ENCODE measurements at regions not wholly inside any gene's neighbourhood (a gene's known extent, or its start where the extent isn't known, plus 50 kb on each side); places are given as distances from the start of the nearest gene placed in this dataset.
"Not testable (repeated sequence)": the region's sequence is repeated elsewhere in the genome, so short reads cannot be mapped to it uniquely, and the experiment has no call there.

DNA sequence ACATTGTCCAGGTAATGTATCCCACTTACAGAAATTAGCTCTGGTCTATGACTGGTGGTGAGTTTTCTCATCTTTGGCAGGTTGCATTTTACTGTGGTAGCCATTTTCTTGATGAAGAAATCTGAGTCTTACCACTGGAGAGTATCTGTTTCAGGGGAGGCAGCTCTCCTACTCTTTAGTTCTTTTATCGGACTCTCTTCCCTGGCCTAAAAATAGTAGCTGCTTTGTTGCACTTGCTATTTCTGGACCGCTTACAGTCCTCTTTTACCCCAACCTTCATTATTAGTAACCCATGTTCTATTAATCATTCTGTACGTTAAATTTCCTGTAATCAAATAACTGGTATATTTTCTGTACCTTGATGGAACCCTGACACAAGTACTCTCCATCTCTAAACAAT lies 720.8 kb downstream of the PLA2G4A start:
- DNase-seq: no peak

DNA sequence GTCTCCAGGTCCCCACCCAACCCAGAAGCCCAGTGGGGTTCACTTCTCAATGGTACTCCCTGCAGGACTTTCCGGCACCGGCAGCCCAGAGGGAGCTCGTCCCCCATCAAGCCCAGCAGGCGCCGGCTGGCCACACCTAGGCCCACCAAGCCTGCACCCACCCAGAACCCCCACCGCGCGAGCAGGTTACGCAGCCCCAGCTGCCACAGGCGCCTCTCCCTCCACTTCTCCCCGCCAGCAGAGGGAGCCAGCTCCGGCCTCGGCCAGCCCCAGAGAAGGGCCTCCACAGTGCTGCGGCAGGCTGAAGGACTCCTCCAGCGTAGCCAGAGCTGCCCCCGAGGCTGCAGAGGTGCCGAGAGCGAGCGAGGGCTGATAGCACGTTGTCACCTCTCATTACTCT lies 722.3 kb downstream of the PLA2G4A start:
- no peak for DNase-seq

DNA sequence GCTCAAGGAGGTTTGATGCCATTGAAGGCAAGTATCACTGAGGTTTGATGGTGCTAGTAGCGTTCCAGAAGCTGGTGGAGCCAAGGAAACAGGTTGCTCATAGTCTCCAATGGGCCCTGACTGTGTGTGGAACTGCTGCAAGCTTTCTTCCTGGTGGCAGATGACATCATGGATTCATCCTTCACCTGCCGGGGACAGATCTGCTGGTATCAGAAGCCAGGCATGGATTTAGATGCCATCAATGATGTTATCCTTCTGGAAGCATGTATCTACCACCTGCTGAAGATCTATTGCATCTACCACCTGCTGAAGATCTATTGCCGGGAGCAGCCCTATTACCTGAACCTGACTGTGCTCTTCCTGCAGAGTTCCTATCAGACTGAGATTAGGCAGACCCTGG lies 734.4 kb downstream of the PLA2G4A start:
- DNase-seq: no peak

DNA sequence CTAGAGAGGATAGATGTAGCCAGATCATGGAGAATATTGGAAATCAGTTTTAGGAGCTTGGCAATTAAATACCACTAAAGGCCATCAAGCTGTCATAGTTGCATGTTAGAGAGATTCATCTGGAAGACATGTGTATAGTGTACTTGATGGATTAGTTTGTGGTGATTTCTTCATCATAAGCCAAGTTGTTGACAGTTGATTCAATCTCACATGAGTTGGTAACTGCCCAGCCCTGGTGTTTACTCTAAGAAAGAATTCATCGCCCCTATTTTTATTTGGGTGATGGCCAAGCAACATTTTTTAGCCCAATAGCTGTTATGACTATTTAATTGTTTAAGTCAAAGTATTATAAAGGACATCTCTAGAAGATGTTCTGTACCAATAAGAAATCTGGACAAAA lies 737.6 kb downstream of the PLA2G4A start:
- DNase-seq: peak; percentile 17

DNA sequence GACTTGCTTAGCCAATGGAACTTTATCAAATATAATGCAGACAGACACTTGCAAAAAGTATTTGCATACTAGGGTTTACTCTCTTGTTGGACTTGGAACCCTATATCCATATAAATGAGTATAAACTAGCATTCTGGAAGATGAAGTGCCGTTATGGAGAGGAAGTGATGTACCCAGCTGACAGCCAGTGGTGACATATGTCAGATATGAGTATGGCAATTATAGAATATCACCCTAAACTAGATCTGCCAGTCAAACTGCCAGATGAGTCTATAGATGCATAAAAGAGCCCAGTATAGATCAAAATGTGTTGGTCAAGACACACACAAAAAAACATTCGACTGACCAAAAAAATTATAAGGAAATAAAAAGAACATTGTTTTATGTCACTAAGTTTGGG lies 739.3 kb downstream of the PLA2G4A start:
- DNase-seq: no peak

DNA sequence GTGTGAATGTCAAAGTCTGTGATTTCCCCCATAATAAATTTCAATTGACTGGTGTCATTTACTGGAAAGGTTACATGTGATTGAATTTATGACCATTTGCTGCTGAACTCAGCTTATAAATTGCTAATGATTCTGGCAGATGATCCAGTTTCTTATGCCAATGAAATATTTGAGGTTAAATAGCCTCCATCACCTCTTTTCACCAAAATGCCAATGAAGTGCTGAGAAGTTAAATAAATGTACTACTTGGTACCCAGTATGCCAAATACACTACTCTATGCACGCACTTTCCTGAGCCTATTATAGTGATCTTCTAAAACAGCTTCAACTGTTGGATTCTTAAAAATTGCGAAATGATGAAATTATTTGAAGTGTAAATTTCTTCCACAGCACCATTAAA lies 741.4 kb downstream of the PLA2G4A start:
- DNase-seq: no peak

DNA sequence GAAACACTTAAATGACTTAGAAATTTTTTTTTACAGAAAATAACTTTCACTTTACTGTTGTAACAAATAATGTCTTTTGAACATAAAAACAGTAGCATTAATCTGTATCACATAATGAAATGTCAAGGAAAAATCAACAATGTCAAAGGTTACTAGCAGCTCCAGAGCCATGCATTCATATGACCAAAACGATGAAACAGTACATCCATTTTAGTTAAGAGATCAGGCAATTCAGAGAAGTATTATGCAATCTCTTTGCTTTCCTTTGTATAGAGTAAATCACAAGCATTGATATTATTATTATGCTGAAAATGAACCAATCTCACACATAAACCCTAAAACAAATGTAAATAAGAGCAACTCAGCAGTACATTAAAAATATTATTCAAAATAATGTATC lies 748.9 kb downstream of the PLA2G4A start:
- DNase-seq: no peak

DNA sequence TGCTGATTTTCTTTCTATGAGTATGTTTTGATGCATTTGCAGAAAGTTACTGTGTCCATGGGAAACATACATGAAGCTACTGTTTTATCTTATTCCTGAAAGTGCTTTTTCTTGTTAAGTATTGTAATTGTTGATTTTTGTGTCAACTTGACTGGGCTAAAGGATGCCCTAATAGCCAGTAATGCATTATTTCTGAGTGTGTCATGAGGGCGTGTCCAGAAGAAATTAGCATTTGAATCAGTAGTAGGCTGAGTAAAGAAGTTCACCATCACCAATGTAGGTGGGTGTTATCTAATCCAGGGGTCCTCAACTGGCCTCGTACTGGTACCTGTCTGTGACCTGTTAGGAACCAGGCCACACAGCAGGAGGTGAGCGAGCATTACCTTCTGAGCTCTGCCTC lies 760.2 kb downstream of the PLA2G4A start:
- DNase-seq: no peak

DNA sequence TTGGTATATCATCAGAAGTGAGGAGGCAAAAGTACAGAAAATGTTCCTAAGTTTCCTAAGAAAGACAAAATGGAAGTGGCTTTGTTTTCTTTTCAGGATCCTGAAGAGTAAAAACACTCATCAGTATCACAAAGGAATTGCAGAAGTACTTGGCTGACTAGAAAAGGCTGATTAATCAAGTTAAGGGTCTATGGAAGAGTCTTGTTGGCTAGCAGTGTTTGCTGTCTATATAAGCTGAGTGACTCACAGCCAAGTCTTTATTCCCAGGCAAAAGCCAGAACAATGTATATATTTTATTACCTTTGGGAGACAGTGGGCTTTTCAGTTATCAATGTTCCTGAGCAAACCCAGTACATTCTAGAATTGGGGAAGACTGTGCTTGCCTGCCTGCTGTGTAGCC lies 777.0 kb downstream of the PLA2G4A start:
- no peak for DNase-seq

DNA sequence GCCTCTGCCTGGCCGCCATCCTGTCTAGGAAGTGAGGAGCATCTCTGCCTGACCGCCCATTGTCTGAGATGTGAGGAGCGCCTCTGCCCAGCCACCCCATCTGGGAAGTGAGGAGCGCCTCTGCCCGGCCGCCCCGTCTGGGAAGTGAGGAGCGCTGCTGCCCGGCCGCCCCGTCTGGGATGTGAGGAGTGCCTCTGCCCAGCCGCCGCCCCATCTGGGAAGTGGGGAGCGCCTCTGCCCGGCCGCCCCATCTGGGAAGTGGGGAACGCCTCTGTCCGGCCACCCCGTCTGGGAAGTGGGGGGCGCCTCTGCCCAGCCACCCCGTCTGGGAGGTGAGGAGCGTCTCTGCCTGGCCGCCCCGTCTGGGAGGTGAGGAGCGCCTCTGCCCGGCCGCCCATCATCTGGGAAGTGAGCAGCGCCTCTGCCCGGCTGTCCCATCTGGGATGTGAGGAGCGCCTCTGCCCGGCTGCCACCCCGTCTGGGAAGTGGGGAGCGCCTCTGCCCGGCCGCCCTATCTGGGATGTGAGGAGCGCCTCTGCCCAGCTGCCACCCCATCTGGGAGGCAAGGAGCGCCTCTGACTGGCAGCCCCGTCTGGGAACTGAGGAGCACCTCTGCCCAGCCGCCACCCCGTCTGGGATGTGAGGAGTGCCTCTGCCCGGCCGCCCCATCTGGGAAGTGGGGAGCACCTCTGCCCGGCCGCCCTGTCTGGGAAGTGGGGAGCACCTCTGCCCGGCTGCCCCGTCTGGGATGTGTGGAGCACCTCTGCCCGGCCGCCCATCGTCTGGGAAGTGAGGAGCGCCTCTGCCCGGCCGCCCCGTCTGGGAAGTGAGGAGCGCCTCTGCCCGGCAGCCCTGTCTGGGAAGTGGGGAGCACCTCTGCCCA lies 787.3 kb downstream of the PLA2G4A start:
- not testable (repeated sequence) for DNase-seq

DNA sequence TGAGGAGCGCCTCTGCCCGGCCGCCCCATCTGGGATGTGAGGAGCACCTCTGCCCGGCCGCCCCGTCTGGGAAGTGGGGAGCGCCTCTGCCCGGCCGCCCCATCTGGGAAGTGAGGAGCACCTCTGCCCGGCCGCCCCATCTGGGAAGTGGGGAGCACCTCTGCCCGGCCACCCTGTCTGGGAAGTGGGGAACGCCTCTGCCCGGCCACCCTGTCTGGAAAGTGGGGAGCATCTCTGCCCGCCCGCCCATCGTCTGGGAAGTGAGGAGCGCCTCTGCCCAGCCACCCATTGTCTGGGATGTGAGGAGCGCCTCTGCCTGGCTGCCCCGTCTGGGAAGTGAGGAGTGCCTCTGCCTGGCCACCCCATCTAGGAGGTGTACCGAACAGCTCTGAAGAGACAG lies 788.1 kb downstream of the PLA2G4A start:
- not testable (repeated sequence) for DNase-seq

DNA sequence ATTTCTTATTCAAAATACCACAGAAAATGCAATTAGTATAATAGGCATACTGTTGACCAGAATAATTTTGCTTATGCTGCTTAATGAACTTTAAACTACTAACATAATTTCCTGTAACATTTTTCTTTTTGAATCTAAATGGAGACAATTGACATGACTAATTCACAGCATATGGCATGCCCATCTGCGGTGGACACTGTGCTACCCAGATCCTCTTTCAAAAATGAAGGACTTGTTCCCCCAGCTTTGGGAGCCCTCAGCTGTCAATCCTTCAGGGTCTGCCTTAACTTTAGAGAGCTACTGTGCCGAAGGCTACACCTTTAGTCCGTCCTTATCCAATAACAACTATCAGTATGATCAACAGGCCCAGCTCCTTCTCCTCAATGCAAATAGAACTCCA lies 789.0 kb downstream of the PLA2G4A start:
- DNase-seq: no peak

DNA sequence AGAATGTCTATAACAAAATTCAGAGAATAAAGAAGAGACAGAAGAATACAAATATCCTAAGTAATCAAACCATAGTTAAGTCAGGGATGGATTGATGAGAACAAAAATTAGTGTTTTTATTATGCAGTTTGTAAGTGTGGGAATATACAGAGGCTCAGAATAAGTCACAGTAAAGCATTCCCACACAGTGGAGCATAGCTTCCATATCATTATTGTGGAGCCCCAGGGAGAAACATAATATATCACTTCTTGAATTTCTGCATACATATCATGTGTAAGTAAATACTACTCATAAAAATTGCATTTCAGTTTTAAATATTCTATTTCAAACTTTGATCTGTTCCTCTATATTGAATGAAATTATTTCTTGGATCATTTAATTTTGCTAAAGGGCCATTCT lies 790.4 kb downstream of the PLA2G4A start:
- no peak for DNase-seq

DNA sequence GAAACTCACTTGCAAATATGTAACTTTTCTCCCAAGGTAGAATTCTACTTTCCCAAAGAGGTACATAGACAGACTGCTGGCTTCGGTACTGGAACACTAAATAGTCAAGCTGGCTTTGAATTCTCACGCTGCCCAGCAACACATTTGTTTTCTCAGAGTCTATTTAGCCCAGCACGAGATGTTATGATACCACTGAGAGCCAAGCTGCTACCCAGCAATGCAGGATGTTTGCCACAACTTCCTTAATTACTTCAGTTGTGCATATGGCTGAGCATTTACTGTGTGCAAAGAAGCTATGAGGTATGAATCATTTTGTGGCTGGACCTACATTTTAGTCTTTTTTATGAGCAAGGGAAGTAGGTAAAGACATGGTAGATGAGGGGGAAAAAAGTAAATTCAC lies 793.2 kb downstream of the PLA2G4A start:
- no peak for DNase-seq

DNA sequence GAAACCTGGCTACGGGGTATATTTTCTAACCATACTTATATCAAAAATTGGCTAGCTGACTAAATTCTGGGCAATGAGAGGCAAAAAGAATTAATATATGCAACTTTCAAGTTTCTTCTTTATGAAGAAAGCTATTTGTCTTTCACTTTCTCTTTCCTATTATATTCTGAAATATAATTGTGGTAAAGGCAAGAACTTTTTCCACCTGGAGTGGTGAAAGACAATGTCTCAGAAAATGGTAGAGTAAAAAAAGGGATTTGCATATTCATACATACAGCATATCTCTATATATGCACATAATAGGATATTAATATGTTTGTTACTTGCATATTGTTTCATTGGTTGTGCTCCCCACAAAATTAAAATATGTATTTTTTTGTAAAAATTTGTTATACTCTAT lies 793.8 kb downstream of the PLA2G4A start:
- no peak for DNase-seq

DNA sequence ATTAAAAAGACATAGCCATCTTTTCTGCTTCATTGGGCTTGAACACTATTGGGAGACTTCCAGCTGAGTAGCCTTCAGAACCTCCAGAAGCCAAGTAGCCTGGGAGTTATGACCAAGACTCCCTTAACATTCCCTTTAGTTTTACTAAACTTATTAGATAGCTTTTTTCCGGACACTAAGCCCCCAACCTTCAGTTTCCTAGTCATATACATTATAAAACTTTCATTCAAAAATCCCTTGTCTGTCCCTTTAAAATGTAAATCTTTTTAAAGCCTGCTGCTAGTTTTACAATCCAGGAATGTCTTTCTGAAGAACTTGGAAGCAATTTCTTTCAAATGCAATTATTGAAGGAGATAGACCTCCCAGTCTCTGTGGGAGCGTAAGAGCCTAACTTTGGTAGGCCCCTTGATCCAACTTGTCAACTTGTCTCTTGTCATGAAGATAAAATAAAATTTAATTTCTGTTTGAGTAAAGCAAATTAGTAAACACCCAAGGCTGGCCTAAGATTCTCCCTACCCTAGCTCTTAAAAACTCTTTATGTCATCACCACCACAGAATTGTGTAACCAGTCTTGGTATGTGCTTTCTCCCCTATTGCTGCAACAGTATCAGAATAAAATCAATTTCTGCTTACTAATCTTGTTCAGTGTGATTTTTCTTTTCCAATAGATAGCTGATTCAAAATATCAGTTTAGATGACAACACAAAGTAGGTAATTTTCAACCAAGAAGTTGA lies 796.2 kb downstream of the PLA2G4A start:
- peak; percentile 8 for DNase-seq

DNA sequence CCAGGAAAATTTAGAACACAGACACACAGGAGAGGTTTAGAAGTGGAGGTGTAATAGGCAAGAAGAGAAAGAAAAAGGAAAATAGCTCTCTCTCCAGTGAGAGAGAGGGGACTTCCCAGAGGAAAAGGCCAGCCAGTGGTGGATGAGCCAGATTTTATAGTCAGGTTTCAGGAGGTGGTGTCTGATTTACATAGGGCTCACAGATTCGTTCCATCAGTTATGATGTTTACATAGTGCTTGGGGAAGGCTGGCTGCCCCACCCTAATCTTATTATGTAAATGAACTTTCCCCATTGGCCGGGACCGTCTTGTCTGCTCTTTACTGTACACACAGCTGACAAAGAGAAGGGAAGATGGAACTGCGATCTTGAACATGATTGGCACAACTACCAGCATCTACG lies 797.3 kb downstream of the PLA2G4A start:
- DNase-seq: no peak

DNA sequence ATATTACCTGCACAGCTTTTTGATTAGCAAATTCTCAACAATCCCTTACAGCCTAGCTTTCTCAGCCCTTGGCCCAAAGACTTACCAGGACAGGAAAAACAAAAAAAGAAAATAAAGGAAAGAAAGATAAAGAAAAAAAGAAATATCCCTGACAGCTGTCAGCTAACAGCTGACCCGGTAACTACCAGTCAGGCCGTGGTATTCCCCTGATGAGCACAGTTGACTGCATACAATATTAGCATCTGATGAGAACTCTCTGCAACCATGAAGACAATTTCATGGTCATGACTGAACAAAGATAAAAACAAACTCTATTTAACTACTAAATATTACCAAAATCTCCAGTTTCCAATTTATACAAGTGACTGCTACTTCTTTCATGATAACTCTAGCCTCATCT lies 798.8 kb downstream of the PLA2G4A start:
- no peak for DNase-seq

DNA sequence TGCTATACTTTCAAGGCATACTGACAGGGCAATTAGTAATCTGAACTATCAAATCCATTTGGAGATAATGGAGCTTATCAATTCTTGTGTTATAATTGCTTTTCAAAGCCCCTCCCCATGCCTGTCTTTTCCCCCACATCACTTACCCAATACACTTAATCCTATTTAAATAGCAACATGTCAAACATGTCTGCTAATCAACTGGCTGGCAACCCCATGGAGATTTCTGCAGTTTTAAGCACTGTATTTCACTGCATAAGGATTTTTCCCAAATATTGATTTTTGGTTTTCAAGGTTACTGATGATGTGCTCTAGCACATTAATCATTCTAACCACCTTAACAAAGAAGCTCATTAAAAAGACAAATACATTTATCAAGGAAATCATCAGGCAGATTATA lies 800.3 kb downstream of the PLA2G4A start:
- no peak for DNase-seq

DNA sequence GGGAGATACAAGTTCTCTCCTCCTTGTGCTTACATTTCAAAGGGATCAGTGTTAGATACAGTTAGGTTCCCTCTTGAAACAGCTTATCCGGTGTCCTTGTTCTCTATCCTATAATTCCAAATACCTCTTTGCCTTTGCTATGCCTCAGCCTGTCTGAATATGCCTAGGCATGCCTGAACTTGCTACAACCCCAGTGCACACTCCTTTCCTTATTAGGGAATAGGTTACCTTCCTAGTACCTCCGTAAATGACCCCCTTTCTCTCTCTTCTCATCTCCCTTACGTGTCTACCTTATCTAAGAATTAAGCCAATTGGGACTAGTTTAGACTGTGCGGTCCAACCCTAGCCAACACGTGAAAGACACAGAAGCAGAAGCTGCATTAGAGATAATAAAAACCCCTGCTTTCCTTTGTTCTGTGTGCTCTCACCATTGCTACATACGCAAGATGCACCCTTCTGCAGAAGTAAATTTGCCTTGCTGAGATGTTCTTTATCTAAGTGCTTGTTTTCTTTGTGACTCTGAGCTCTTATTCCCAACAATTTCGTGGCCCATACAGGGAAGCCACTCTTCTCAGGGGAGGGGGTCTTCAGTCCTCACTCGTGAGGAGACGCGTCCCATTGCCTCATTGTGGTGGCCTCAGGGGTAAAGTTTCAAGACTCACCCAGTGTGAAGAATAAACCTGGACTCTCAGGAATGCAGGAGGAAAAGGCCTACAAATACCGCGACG lies 802.1 kb downstream of the PLA2G4A start:
- DNase-seq: no peak

DNA sequence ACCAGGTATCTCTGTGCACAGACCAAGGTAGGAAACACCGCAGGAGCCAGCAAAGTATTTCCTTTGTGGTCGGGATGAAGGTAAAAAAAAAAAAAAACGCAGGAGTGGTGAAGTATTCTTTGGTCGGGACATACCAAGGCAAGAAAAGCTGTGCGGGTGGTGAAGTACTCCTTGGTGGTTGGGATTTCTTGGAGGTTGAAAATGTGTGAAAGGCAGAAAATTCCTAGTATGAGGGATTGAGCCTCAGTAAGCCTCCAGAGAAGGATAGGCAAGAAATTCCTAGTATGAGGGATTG lies 802.6 kb downstream of the PLA2G4A start:
- no peak for DNase-seq

DNA sequence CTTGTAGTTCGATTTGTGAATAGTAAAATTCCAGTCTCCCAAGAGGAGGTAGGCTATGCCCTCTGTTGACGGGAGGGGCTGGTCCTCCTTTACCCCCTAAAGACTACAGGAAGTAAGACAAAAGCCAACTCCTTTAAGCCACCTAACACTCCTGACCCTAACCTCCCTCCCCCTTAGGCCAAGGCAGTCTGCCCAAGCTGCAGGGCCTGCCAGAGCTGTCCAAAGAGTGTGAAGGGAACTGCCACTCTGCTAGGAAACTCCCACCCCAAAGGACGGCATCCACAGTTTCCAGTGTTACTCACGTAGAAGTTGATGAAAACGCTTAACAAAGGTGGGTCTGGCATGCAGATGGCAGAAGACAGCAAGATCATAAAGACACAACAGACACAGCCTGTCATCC lies 803.2 kb downstream of the PLA2G4A start:
- no peak for DNase-seq

DNA sequence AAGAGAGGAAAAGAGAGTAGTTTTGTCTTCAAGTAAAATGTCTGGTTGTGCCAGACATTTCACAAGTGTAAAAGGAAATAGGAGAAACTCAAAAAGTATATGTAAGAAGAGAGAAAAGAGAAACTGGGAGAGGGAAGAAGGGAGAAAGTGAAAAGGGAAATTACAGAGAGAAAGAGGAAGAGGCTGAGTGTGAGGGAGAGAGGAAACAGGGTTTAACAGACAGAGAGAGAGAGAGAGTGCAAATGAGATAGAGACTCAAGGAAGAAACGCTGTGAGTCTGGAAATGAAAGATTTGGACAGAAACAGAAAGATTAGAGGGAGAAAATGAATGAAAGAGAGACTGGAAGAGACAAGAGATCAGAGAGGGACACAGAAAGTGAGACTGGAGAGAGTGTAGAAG lies 806.2 kb downstream of the PLA2G4A start:
- DNase-seq: no peak
